ENCODE measurements at regions not wholly inside any gene's neighbourhood (a gene's known extent, or its start where the extent isn't known, plus 50 kb on each side); places are given as distances from the start of the nearest gene placed in this dataset.
A peak's percentile ranks its signal among the peaks of the same experiment; 100 is the strongest.

- no peak overlapping the region for H3K4me3 ChIP-seq (ENCODE audit: low read depth, low read length)
- in situ Hi-C loops (cut with HindIII; ENCODE audit: low sequenced_read_pairs) = no loop called here
- DNase-seq (ENCODE audit: low read depth) = no peak
- TF ChIP-seq CTCF (IDR thresholded peaks at IDR 0.05; ENCODE audit: low read depth, low read length, missing control alignments) = no peak
These were observed 223.1 kb upstream of the PDE10A start for GRCh38 chr6:165886169-165886568.

- DNase-seq (ENCODE audit: low read depth) = peak; percentile 64
- TF ChIP-seq CTCF (IDR thresholded peaks at IDR 0.05; ENCODE audit: low read depth, low read length, missing control alignments) = peak; percentile 96
- no peak overlapping the region for H3K4me3 ChIP-seq (ENCODE audit: low read depth, low read length)
- in situ Hi-C loops (cut with HindIII; ENCODE audit: low sequenced_read_pairs) = no loop called here
These were observed 222.0 kb upstream of the PDE10A start for GRCh38 chr6:165884813-165885765.

- H3K4me3 ChIP-seq (ENCODE audit: low read depth, low read length) = no peak overlapping the region
- in situ Hi-C loops (cut with HindIII; ENCODE audit: low sequenced_read_pairs) = no loop called here
- DNase-seq (ENCODE audit: low read depth) = no peak
These were observed 221.0 kb upstream of the PDE10A start for GRCh38 chr6:165883851-165884640.

GRCh38 chr6:165881806-165882205, 218.8 kb upstream of the PDE10A start:
- TF ChIP-seq CTCF (IDR thresholded peaks at IDR 0.05; ENCODE audit: low read depth, low read length, missing control alignments) = no peak
- H3K4me3 ChIP-seq (ENCODE audit: low read depth, low read length) = no peak overlapping the region
- no peak for DNase-seq (ENCODE audit: low read depth)
- in situ Hi-C loops (cut with HindIII; ENCODE audit: low sequenced_read_pairs) = no loop called here

More at GRCh38 chr6:165883851-165884640, 221.0 kb upstream of the PDE10A start:
- no peak for TF ChIP-seq CTCF (IDR thresholded peaks at IDR 0.05; ENCODE audit: low read depth, low read length, missing control alignments)

- peak; percentile 29 for DNase-seq (ENCODE audit: low read depth)
- no peak for TF ChIP-seq CTCF (IDR thresholded peaks at IDR 0.05; ENCODE audit: low read depth, low read length, missing control alignments)
- in situ Hi-C loops (cut with HindIII; ENCODE audit: low sequenced_read_pairs) = no loop called here
- H3K4me3 ChIP-seq (ENCODE audit: low read depth, low read length) = no peak overlapping the region
These were observed 217.6 kb upstream of the PDE10A start for GRCh38 chr6:165880686-165881085.

GRCh38 chr6:165877773-165878172, 214.7 kb upstream of the PDE10A start:
- H3K4me3 ChIP-seq (ENCODE audit: low read depth, low read length) = no peak overlapping the region
- no peak for DNase-seq (ENCODE audit: low read depth)
- no peak for TF ChIP-seq CTCF (IDR thresholded peaks at IDR 0.05; ENCODE audit: low read depth, low read length, missing control alignments)
- in situ Hi-C loops (cut with HindIII; ENCODE audit: low sequenced_read_pairs) = no loop called here
